DND-41 (cell line): ENCODE measurements at regions not wholly inside any gene's neighbourhood (a gene's known extent, or its start where the extent isn't known, plus 50 kb on each side); places are given as distances from the start of the nearest gene placed in this dataset.

Source experiments
- ATAC-seq: fragments of 200-7000 bp; cut with Tn5 transposase; 3 replicates; pipeline ENCODE4 v1.9.1; 2021; ENCODE audit warnings: low read depth; ENCODE audit not compliant: insufficient read depth
- DNase-seq: peaks from one replicate; pipeline ENCODE4 v3.0.0-alpha.2; 2020
- H2AFZ ChIP-seq: 2 replicates; pipeline ENCODE4 v1.6.0; 2012; ENCODE audit warnings: low read depth, low read length
- H3K27ac ChIP-seq: 2 replicates; pipeline ENCODE4 v1.5.1; 2012; ENCODE audit warnings: low read length, inconsistent platforms
- H3K27me3 ChIP-seq: fragments of 200-600 bp; sonication (generic); 2 replicates; pipeline ENCODE4 v1.6.0; 2012; ENCODE audit warnings: low read length, mild to moderate bottlenecking, inconsistent platforms; ENCODE audit not compliant: insufficient read depth, poor library complexity
- H3K36me3 ChIP-seq: 2 replicates; pipeline ENCODE4 v1.5.1; 2012; ENCODE audit warnings: low read length, inconsistent platforms; ENCODE audit not compliant: insufficient read depth
- H3K4me1 ChIP-seq: 2 replicates; pipeline ENCODE4 v1.5.1; 2012; ENCODE audit warnings: mild to moderate bottlenecking, low read length; ENCODE audit not compliant: insufficient read depth
- H3K4me2 ChIP-seq: 2 replicates; pipeline ENCODE4 v1.6.0; 2012; ENCODE audit warnings: mild to moderate bottlenecking, moderate library complexity, low read length, inconsistent platforms; ENCODE audit not compliant: insufficient read depth
- H3K4me3 ChIP-seq, 2 experiments: fragments of 200-600 bp in 1 of 2; shearing (Covaris generic) in 1 of 2; 2 replicates each; pipeline ENCODE4 v1.5.1; 2012 to 2016; ENCODE audit warnings: inconsistent platforms in 2 of 2, low read length in 2 of 2, mild to moderate bottlenecking in 2 of 2, low read depth in 1 of 2, moderate library complexity in 1 of 2
- H3K79me2 ChIP-seq: 2 replicates; pipeline ENCODE4 v1.6.0; 2012; ENCODE audit warnings: low read length, inconsistent platforms; ENCODE audit not compliant: insufficient read depth
- H3K9ac ChIP-seq: 2 replicates; pipeline ENCODE4 v1.6.0; 2012; ENCODE audit warnings: low read depth, mild to moderate bottlenecking, inconsistent platforms, low read length, moderate library complexity
- H3K9me3 ChIP-seq: 2 replicates; pipeline ENCODE4 v1.5.1; 2012; ENCODE audit warnings: low read length, moderate library complexity, mild to moderate bottlenecking, inconsistent platforms; ENCODE audit not compliant: insufficient read depth, severe bottlenecking
- H4K20me1 ChIP-seq: 2 replicates; pipeline ENCODE4 v1.6.0; 2012; ENCODE audit warnings: low read length; ENCODE audit not compliant: insufficient read depth
- CTCF ChIP-seq: IDR thresholded peaks from 2 replicates; pipeline ENCODE4 v1.5.1; 2012; ENCODE audit warnings: borderline replicate concordance, low read length, moderate library complexity, mild to moderate bottlenecking; ENCODE audit not compliant: poor library complexity, severe bottlenecking; ENCODE audit errors: extremely low read depth
- EZH2 ChIP-seq: IDR thresholded peaks from 3 replicates; pipeline ENCODE4 v1.6.1; 2012; ENCODE audit warnings: borderline replicate concordance, low read depth, mild to moderate bottlenecking, moderate library complexity, low read length, inconsistent platforms; ENCODE audit not compliant: severe bottlenecking

- H3K27ac ChIP-seq = no peak overlapping the region
- H3K4me3 ChIP-seq = no peak overlapping the region
- peaks cover 38% of the 10 kb centered on the region for H3K36me3 ChIP-seq
- no peak overlapping the region for H3K4me2 ChIP-seq
- no peak overlapping the region for H2AFZ ChIP-seq
- no peaks in the 10 kb centered on the region for H3K9me3 ChIP-seq
- H3K79me2 ChIP-seq = peaks cover 46% of the 10 kb centered on the region
- no peak overlapping the region for H3K9ac ChIP-seq
- DNase-seq (no peak), ATAC-seq (no peak)
- no peaks in the 10 kb centered on the region for H3K4me1 ChIP-seq
- H4K20me1 ChIP-seq = peaks cover 5% of the 10 kb centered on the region; the same call in 1 of the 2 replicates
- TF ChIP-seq CTCF (peak; percentile 25), EZH2 (no peak)
- no peaks in the 10 kb centered on the region for H3K27me3 ChIP-seq
These were observed 240.4 kb upstream of the VEGFC start for GRCh38 chr4:177033135-177033534.

GRCh38 chr4:177033632-177034031 lies 240.9 kb upstream of the VEGFC start:
- Histone ChIP-seq H3K9ac (no peak overlapping the region), H3K4me3 (no peak overlapping the region), H4K20me1 (peaks cover 5% of the 10 kb centered on the region; the same call in 1 of the 2 replicates), H3K9me3 (no peaks in the 10 kb centered on the region), H3K4me1 (no peaks in the 10 kb centered on the region), H3K79me2 (peaks cover 42% of the 10 kb centered on the region), H3K27me3 (no peaks in the 10 kb centered on the region), H3K27ac (no peak overlapping the region), H3K4me2 (no peak overlapping the region), H2AFZ (no peak overlapping the region), H3K36me3 (peaks cover 37% of the 10 kb centered on the region)
- ATAC-seq (no peak), DNase-seq (no peak)
- no peak for TF ChIP-seq EZH2
- TF ChIP-seq CTCF = no peak

GRCh38 chr4:177041356-177041755 lies 248.6 kb upstream of the VEGFC start:
- Histone ChIP-seq H3K36me3 (peaks cover 60% of the 10 kb centered on the region), H3K9me3 (no peaks in the 10 kb centered on the region), H3K27ac (no peak overlapping the region), H3K4me3 (no peak overlapping the region), H3K27me3 (no peaks in the 10 kb centered on the region), H3K79me2 (peaks cover 41% of the 10 kb centered on the region), H3K9ac (no peak overlapping the region), H4K20me1 (peaks cover 15% of the 10 kb centered on the region; the same call in 1 of the 2 replicates), H2AFZ (no peak overlapping the region), H3K4me2 (no peak overlapping the region), H3K4me1 (no peaks in the 10 kb centered on the region)
- ATAC-seq (no peak), DNase-seq (no peak)
- TF ChIP-seq CTCF = no peak
- no peak for TF ChIP-seq EZH2
